HG02981 (cell line): ENCODE measurements at regions not wholly inside any gene's neighbourhood (a gene's known extent, or its start where the extent isn't known, plus 50 kb on each side); places are given as distances from the start of the nearest gene placed in this dataset.

ENCODE experiments used
- ATAC-seq: cut with Tn5 transposase; IDR thresholded peaks from one replicate; pipeline ENCODE4 v1.9.1; 2021; ENCODE audit warnings: mild to moderate bottlenecking, moderate library complexity; ENCODE audit not compliant: unreplicated experiment

- ATAC-seq: no peak
Measured at GRCh38 chr13:38602266-38602665, 84.6 kb upstream of the FREM2 start.

- no peak for ATAC-seq
Measured at GRCh38 chr13:38606699-38607535, 80.0 kb upstream of the FREM2 start.

- no peak for ATAC-seq
Measured at GRCh38 chr13:38617936-38618335, 68.9 kb upstream of the FREM2 start.

DNA sequence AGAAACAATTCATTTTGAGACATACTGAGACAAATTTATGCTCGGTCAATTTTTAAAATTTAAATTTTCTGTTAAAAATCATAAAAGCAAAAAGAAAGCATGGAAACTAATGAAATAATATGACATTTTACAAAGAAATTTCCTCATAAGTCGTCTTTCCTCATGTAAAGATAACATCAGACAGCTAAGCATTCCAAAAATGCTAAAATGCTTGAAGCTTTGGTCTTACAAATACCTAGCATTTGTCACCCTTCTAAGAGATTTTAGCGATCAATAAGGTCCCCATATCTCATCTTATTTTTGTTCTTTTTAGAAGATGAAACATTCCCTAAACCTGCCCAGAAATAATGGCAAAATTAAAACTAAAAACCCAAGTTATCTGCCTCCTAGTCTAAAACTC is 68.5 kb upstream of the FREM2 start:
- ATAC-seq: no peak

- ATAC-seq: no peak
Measured at GRCh38 chr13:38618881-38619280, 68.0 kb upstream of the FREM2 start.

DNA sequence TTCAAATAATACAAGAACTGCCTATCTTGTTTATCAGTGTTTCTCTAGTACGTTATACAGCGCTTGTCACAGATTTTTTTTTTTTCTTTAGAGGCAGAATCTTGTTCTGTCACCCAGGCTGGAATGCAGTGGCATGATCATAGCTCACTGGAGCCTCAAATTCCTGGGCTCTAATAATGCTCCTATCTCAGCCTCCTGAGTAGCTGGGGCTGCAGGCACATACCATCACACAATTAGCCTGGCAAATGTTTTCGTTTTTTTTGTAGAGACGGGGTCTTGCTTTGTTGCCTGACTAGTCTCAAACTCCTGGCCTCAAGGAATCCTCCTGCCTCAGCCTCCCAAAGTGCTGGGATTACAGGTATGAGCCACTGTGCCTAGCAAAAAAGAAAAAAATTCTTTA is 66.0 kb upstream of the FREM2 start:
- no peak for ATAC-seq

DNA sequence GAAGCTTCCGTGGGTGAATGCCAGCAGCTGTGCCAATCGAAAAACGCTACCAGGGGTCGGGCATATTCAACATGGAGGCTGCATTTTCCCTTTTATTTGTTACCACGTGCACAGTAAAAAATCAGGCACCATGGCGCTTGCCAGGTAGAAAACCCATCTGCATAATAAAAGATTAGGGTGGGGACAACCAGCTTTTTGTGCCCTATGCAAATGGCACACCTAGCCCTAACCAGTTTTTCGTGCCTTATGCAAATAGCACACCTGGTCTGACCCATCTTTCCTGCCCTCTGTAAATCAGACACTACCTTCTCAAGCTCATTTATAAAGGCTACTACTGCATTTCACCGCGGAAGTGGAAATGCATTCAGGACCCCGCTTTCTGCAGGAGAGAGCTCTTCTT is 62.1 kb upstream of the FREM2 start:
- ATAC-seq: no peak

GRCh38 chr13:38628554-38628953 is 58.3 kb upstream of the FREM2 start:
- no peak for ATAC-seq

GRCh38 chr13:38630780-38631179 is 56.1 kb upstream of the FREM2 start:
- no peak for ATAC-seq

DNA sequence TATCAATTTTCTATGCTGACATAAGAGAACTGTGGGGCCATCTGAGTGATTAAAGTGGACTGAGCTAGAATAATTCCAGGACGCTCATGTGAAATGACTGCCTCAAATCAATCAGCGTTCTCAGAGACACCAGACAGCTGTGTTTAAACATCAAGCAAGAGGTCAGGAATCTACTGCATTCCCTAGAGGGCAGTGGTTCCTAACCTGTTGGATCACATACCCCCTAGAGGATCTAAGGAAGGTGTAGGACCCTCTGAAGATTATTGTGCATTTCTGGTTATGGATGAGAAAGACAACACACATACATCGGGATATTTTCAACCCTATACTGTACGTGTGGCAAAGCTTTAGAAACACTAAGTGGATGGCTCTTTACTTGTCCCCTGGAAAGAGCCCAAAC is 51.8 kb upstream of the FREM2 start:
- no peak for ATAC-seq

DNA sequence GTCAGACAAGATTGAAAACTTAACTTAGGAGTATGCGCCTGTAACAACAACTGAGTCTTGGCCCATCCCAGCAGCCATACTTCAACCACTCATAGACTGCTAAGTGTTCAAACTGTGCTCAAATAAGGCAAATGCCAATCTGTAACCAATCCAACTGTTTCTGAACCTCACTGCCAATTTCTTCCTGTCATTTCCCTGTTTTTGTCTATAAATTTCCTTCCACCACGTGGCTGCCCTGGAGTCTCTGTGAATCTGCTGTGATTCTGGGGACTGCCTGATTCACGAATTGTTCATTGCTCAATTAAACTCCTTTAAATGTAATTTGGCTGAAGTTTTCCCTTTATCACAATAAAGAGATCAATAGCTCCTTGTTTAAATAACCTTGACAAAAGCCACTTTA is 50.8 kb upstream of the FREM2 start:
- no peak for ATAC-seq

GRCh38 chr13:38636761-38637160 is 50.1 kb upstream of the FREM2 start:
- ATAC-seq: no peak
